ENCODE measurements at regions not wholly inside any gene's neighbourhood (a gene's known extent, or its start where the extent isn't known, plus 50 kb on each side); places are given as distances from the start of the nearest gene placed in this dataset.

DNA sequence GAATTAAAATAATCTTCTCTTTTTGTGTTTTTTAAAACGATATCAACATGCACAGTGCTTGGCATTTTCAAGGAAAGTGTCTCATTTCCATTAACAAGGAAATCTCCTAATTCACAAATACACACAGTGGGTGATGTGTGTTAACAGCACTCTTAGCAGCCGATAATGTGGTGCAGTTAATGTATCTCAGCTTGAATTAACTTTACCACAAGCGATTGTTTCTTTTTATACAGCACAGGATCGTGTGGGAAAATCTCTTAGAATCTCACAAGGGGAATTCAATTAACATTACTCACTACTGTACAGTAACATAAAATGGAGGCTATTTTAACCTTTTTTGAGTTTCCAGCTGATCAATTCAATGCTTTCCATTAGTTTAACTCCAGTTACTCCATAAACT is 1841.9 kb downstream of the STIM2 start:
- intact Hi-C loops (cut with DNase I) = no loop called here
- Histone ChIP-seq H3K27ac (no peak overlapping the region), H3K4me3 (no peak overlapping the region), H3K36me3 (no peaks in the 10 kb centered on the region), H3K27me3 (no peaks in the 10 kb centered on the region), H3K4me1 (no peaks in the 10 kb centered on the region), H3K9me3 (no peaks in the 10 kb centered on the region)
- TF ChIP-seq CTCF (IDR thresholded peaks at IDR 0.05) (no peak), POLR2A (IDR thresholded peaks at IDR 0.05) (no peak)
- WGBS, 4 donors = 67 to 73% (median 71%) methylated on average over 4 of the region's 4 CpGs
- ATAC-seq (no peak), DNase-seq (no peak)

DNA sequence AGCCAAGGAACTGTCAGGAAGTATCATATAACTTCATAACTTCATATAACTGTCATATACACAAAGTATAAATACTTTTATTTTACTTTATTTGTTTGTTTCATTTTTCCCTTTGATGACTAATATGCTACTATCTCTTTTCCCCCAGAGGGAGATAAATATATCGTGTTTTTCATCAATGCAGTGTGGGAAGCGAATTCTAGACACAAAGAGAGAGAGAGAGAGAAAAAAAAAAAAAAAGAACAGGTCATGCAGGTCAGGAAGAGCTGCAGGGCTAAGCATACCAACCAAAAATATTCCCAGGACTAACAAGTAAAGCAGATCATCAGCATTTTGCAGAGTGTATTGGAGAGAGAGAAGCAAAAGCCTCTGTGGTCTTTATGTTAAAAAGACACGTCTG is 1849.2 kb downstream of the STIM2 start:
- DNase-seq (no peak), ATAC-seq (no peak)
- no peaks in the 10 kb centered on the region for H3K27me3 ChIP-seq
- intact Hi-C loops (cut with DNase I) = no loop called here
- H3K36me3 ChIP-seq = no peaks in the 10 kb centered on the region
- H3K9me3 ChIP-seq = peaks cover 0 to 8% (median 0%) of the 10 kb centered on the region in 12 donors
- H3K27ac ChIP-seq = no peak overlapping the region
- H3K4me3 ChIP-seq = no peak overlapping the region
- no peaks in the 10 kb centered on the region for H3K4me1 ChIP-seq
- TF ChIP-seq CTCF (IDR thresholded peaks at IDR 0.05) (no peak), POLR2A (IDR thresholded peaks at IDR 0.05) (no peak)
- WGBS, 4 donors = 31 to 59% (median 43%) methylated on average over 3 of the region's 3 CpGs

DNA sequence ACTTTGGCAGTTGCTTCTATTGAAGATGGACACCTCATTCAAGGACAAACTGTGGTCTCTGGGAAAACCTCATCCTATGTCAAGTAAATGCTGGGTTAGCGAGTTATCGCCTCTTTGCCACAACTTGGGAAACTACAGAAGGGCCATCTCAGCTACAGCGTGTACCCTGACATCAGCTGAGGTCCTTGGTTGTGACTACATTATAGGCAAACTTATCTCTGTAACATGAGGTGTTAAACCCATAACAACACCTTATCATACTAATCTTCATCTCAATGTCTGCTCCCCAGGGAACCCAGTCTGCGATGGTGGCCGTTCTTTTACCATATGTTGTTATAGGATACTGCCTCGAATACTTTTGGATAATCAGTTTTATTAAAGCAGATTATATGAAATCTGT is 1862.7 kb downstream of the STIM2 start:
- DNase-seq (no peak), ATAC-seq (no peak)
- 66 to 83% (median 74%) methylated on average over 6 of the region's 6 CpGs for WGBS, 4 donors
- TF ChIP-seq CTCF (IDR thresholded peaks at IDR 0.05) = no peak
- TF ChIP-seq POLR2A (IDR thresholded peaks at IDR 0.05) = no peak
- no peak overlapping the region for H3K27ac ChIP-seq
- H3K36me3 ChIP-seq = no peaks in the 10 kb centered on the region
- no peak overlapping the region for H3K4me3 ChIP-seq
- no peaks in the 10 kb centered on the region for H3K4me1 ChIP-seq
- H3K27me3 ChIP-seq = no peaks in the 10 kb centered on the region
- H3K9me3 ChIP-seq = peaks cover 0 to 3% (median 0%) of the 10 kb centered on the region in 12 donors
- intact Hi-C loops (cut with DNase I) = no loop called here

- TF ChIP-seq CTCF (IDR thresholded peaks at IDR 0.05) (no peak), POLR2A (IDR thresholded peaks at IDR 0.05) (no peak)
- H3K27me3 ChIP-seq = no peaks in the 10 kb centered on the region
- H3K36me3 ChIP-seq = no peaks in the 10 kb centered on the region
- peaks cover 0 to 3% (median 0%) of the 10 kb centered on the region in 12 donors for H3K9me3 ChIP-seq
- H3K27ac ChIP-seq = no peak overlapping the region
- no peak for DNase-seq
- intact Hi-C loops (cut with DNase I) = no loop called here
- no peaks in the 10 kb centered on the region for H3K4me1 ChIP-seq
- no peak for ATAC-seq
- no peak overlapping the region for H3K4me3 ChIP-seq
- 95 to 100% (median 98%) methylated on average over 1 of the region's 1 CpG for WGBS, 4 donors
Measured at GRCh38 chr4:28724239-28724638, 1863.6 kb downstream of the STIM2 start.

Data from heart left ventricle (tissue), 16 donors.